Stimulated activated CD4-positive, alpha-beta T cell treated with anti-CD3 and anti-CD28 coated beads, Interleukin-12 subunit alpha, Interleukin-12 subunit beta, amount 100 ng/mL, for 24 hours (primary cell): ENCODE measurements at regions not wholly inside any gene's neighbourhood (a gene's known extent, or its start where the extent isn't known, plus 50 kb on each side); places are given as distances from the start of the nearest gene placed in this dataset.
"Not testable (repeated sequence)": the region's sequence is repeated elsewhere in the genome, so short reads cannot be mapped to it uniquely, and the experiment has no call there.

ENCODE experiments used
- DNase-seq, 2 experiments: peaks; one replicate each; pipeline ENCODE4 v3.0.0-alpha.2; 2020; ENCODE audit warnings: low read depth in 2 of 2

DNA sequence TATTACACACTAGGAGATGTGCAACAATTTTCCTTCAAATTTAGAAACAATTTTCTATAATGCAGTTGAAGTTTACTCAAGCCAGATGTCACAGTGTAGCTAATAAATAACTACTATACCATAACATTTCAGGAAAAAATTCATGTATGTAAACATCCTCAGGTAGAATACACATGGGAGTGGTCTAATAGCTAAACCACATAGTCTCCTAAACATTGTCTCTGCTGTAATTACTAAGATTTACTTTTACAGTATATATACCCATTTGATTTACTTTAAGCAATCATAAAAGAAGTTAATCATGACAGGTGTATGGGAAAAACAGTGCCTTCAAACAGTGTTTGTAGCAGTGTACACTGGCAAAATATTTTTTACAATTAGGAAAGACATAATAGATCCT lies 110.1 kb upstream of the GRM7 start:
- no peak for DNase-seq

DNA sequence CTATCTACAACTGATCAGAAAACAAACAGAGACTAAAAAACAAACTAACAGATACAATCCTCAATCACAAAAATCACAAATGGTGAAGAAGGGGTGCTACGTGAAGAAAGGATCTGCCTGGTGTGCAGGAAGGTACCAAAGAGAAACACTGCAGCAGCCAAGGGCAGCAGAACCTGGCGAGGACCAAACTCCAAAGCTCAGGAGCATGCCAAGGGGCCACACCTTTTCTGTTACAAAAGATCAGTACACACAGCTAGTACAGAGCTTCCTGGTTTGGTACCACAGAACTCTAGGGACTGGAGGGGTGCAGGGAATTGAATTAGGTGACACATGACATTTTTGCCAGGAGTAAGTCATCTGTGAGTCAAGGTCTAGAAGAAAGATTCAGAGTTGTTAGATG lies 107.4 kb upstream of the GRM7 start:
- DNase-seq, result no peak

DNA sequence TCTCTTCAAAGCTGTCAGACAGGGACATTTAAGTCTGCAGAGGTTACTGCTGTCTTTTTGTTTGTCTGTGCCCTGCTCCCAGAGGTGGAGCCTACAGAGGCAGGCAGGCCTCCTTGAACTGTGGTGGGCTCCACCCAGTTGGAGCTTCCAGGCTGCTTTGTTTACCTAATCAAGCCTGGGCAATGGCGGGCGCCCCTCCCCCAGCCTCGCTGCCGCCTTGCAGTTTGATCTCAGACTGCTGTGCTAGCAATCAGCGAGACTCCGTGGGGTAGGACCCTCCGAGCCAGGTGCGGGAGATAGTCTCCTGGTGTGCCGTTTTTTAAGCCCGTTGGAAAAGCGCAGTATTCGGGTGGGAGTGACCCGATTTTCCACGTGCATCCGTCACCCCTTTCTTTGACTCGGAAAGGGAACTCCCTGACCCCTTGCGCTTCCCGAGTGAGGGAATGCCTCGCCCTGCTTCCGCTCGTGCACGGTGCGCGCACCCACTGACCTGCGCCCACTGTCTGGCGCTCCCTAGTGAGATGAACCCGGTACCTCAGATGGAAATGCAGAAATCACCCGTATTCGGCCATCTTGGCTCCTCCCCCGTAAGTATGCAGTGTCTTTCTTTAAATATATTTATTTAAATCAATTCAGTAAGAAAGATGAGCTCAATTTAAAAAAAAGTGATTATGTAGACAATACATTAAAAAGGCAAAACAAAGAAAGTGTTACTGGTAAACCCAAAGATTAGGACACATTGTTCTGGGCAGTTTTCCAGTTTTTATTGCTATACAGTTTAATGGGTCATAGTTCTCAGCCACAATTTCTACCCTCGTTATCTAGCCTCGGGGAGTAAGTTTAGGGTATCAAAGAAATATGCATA lies 91.2 kb upstream of the GRM7 start:
- not testable (repeated sequence) for DNase-seq

DNA sequence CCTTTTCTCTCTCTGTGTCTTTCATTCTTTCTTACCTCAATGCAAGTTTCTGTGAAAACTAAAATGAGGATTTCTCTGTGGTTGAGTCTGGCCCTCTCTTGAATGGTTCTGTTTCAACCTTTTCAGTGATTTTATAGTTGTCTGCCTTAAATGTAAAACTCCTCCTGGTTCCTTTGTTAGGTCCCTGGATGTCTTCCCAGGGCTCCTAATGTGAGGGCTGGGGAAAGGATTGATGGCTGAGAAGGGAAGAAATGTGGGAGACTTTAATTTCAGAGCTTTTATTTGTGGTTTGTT lies 90.6 kb upstream of the GRM7 start:
- DNase-seq, result no peak

DNA sequence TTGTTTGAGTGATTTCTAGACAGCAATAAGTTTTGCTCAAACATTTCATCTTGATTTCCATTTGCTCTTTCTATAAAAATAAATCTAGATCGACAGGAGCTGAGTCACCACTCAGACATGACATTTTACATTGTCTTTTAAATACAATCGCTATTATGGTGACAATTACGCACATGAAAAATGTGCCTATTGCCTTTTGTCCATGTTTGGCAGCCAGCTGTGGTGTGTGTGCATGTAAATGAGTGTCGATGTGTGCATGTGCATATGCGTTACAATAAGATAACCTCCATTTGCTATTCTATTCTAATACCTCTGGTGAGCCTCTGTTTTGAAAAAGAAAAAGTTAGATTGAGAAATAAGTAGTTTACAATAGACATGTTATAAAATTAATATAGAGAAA lies 89.7 kb upstream of the GRM7 start:
- no peak for DNase-seq

DNA sequence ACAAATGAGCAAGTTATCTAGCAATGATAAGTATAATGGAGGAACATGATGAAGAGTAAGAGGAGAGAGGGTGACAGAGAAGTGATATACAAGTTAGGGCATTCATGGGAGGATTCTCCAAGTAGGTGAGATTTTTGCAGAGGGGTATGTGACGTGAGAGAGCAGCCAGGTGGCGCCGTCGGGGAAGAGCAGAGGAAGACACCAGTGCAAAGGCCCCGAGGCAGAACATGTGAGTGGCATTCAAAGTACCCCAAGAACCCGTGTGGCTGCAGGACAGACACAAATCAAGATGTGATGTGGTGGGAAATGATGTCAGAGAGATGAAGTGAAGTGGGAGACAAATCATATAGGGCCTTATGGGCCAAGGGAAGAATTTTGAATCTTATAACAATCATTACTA lies 81.8 kb upstream of the GRM7 start:
- DNase-seq, result no peak

DNA sequence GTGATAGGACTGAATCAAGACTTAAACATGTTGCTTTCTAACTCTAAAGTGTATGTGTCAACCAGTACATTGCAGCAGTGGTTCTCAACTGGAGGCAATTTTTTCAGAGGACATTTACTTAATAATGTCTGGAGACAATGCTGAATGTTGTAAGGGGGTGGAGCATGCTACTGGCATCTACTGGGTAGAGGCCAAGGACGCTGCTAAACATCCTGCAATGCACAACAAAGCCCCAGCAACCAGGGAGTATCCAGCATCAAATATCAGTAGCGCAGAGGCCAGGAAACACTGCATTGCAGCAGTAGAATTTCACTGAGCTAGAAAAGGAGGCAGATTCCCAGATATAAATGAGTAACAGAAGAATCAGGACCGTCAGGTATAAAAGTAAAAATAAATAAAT lies 79.8 kb upstream of the GRM7 start:
- no peak for DNase-seq

DNA sequence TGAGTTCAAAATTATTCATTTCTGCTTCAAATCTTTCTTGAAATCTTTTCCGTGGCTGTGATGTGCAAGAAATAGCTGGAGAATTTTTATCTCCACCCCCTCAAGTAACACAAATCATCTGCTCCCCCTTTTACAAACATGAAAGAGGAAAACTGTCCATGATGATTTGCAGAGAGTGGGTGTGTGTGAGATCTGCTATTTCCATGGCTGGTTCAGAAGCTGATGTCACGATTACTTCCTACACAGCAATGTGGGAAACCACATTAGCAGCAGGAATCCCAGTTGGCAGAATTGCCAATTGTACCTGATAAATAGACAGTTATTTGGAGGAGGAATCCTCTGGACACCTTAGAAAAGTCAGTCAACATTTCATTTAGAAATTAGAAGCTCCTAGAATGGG lies 75.2 kb upstream of the GRM7 start:
- no peak for DNase-seq

DNA sequence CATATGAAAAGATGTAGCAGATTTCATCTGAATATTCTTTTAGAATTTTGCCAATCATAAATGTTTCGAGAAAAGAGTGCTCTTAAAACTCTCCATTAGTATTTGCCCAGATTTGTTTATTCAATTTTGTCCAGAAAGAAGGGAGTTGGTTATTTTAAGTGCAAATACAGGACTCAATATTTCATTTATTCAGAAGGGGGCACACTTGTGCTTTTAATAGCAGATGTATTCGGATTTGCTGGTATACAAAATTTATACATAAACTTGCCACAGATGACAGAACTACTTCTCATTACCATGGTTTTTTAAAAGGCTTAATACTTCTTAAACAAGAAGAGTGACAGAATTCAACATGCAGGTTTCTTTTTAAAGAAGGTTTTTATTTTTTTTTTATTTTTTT lies 69.8 kb upstream of the GRM7 start:
- DNase-seq, result no peak

DNA sequence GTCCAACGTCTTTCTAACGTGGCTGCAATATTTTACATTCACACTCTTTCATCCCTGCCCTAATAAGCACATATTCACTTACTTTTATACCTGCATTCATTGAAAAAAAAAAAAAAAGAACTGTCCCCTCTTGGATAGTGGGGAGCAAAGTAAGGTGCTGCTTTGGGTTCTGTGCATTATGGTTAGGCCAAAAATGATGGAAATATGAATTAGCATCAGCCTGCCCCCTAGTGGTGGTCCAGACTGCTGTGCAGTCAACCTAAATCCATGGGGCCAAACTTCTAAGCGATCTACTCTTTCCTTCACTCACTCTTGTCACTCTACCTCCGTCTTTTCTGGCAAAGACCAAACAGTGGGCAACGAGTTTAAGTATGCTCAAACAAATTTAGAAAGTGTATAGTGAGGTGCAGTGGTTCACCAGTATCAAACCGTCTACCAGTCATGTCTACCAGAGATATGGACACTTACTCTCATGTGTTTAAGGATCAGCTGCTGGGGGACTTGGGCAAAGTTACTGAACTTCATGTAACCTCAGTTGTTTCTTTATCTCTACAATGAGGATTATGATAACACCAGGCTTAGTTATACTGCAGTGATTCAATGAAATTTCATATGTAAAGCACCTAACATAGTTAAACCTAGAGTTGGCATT lies 61.5 kb upstream of the GRM7 start:
- peak in 1 of 2 experiments; percentile 12 for DNase-seq

DNA sequence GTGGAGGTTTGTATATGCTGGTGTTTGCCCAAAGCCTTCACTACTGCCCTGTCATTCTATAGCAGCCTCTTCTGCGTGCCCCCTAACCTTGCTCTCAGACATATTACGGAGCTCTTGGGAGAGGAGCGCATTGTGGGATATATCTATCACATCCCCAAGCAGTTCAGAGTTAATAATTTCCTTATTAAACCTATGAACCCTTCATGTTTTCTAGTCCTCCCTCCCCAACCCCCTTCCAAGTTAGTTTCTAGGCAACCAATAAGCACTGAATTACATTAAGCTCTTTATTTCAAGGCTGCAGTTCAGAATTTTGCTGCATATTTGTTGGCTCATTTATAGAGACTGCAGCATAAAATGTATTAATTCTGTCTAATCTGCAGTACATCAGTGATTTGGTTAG lies 57.3 kb upstream of the GRM7 start:
- DNase-seq, result no peak

DNA sequence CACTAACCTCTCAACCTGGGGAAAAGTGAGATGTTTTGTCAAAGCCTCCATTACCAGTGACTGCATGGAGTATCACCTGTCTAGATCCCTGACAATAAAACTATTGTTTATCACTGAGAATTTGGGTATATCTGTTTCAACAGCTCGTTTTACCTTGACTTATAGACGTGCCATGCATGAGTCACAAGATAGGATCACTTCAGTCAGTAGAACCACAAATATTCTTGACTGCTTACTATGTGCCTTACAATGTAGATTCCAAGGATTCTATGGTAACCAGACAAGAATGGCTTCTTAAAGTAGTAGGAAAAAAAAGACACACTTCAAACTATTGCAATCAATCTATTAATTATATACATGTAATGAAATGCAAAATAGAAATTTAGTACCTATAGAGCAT lies 55.7 kb upstream of the GRM7 start:
- DNase-seq, result no peak

DNA sequence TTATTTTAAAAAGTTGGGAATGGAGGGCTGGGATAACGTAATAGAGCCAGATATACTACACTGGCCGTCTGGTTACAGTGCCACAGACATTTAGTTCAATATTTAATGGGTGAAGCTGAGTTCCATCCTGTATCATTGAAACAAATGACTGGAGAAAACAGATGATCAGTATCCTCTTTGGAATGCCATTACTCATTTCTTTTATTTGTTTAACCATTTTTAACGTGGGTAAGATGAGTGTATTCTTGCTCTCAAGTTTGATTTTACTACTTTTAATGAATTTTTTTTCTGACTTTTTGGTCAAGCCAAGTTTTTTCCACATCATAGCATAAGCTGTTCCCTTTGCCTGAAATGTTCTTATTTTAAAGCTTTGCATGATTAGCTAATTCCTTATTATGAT lies 53.9 kb upstream of the GRM7 start:
- DNase-seq, result no peak

DNA sequence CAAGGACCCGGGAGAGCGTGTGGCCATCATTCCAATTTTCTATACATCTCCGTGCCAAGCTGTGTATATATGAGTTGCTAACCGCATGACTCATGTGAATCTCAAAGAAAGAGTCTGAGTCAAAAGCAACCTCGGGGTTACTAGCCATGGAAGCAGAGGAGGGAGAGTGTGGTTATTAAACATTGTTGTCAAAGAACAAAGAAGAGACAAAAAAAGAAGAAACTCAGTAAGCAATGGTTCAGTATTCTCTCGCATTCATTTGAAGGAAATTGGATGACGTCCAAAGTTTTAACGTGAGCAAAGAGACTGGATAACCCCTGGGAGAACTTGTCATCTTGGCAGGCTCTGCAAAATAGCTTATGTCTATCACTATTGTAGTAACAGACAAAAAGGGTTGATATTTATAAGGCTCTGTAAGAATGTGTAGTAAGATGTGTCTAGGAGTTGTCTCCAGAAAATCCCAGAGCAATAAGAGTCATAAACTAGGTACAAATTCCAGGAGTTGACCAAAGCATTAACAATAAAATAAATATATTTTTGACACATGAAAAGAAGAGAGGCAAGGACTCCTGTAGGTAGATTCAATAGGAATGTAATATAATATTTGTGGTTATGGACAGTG lies 52.8 kb upstream of the GRM7 start:
- DNase-seq, result no peak

DNA sequence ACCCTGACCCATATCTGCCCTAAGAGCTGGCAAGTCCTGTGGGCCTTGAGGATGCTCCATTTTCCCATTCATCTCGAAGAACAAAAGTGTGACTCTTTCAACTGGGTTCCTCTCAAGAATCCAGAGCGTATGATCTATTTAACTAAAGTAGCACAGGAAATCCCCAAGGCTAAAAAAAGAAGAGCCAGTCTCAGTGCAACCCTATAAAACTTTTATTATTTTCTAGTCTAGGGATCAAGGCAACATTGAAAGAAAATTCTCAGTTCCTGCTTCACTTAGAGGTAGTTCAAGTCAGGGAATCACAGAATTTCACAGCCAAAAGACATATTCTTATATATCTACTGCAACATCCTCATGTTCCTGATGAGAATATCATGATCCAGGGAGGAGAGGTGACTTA lies 51.6 kb upstream of the GRM7 start:
- no peak for DNase-seq
